Keratinocyte (primary cell): ENCODE measurements at regions not wholly inside any gene's neighbourhood (a gene's known extent, or its start where the extent isn't known, plus 50 kb on each side); places are given as distances from the start of the nearest gene placed in this dataset.

Experiments used
- EZH2 ChIP-seq: IDR thresholded peaks from one replicate; pipeline ENCODE4 v1.6.1; 2012; ENCODE audit warnings: inconsistent platforms, mild to moderate bottlenecking, low read length, moderate library complexity
- TF ChIP-seq, protein P1 (sequence below), 3 experiments: IDR thresholded peaks in 1 of 3; conservative IDR thresholded peaks in 1 of 3; optimal IDR thresholded peaks in 1 of 3; 2 replicates in 2 of 3; 3 replicates in 1 of 3; pipeline versions ENCODE3 to v1.5.1; 2011; ENCODE audit warnings: low read length in 3 of 3, mild to moderate bottlenecking in 3 of 3, moderate library complexity in 2 of 3, control low read depth in 1 of 3, inconsistent platforms in 1 of 3; ENCODE audit not compliant: insufficient read depth in 2 of 3; ENCODE audit errors: extremely low read depth in 1 of 3

DNA sequence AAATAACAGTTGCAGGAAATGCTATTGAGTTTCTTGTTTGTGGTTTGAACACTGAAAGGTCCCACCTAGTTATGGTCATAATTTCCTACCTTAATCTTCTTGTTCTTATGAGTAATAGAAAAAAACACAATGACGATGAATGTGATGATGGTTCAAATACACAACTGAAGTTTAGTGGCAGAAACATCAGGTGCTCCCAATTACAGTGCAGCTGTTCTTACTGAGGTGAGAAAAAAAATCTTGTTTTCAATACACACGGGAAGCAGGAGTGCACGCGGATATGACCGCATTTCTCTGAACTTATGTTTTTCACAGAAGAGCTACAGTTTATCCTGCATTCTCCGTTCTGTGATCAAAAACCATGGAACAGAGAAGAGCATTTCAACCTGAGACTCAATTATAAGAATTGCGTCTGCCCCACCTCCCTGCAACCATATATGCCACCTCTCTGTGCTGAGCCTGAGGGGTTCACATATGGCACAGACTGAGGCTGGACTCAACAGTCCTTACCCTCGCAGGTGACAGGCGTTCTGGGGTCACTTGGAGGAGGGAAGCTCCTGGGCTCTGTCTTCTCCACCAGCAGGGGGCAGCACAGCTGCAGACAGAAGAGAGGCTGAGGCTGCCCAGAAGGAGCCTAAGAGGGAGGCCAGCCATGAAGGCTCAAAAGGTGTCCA lies 99.7 kb upstream of the IGLL5 start:
- TF ChIP-seq, protein P1, sequence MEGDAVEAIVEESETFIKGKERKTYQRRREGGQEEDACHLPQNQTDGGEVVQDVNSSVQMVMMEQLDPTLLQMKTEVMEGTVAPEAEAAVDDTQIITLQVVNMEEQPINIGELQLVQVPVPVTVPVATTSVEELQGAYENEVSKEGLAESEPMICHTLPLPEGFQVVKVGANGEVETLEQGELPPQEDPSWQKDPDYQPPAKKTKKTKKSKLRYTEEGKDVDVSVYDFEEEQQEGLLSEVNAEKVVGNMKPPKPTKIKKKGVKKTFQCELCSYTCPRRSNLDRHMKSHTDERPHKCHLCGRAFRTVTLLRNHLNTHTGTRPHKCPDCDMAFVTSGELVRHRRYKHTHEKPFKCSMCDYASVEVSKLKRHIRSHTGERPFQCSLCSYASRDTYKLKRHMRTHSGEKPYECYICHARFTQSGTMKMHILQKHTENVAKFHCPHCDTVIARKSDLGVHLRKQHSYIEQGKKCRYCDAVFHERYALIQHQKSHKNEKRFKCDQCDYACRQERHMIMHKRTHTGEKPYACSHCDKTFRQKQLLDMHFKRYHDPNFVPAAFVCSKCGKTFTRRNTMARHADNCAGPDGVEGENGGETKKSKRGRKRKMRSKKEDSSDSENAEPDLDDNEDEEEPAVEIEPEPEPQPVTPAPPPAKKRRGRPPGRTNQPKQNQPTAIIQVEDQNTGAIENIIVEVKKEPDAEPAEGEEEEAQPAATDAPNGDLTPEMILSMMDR (optimal IDR thresholded peaks at IDR 0.05 in 1 of 3, IDR thresholded peaks at IDR 0.05 in 1 of 3, conservative IDR thresholded peaks at IDR 0.05 in 1 of 3; ENCODE audit: extremely low read depth in 1 of 3, insufficient read depth in 2 of 3, low read length in 3 of 3), result peak; percentile 74 to 95 (median 89)
- no peak for TF ChIP-seq EZH2
